Cerebellar nuclear complex (tissue), 1 donor: ENCODE measurements at regions not wholly inside any gene's neighbourhood (a gene's known extent, or its start where the extent isn't known, plus 50 kb on each side); places are given as distances from the start of the nearest gene placed in this dataset.
"Not testable (repeated sequence)": the region's sequence is repeated elsewhere in the genome, so short reads cannot be mapped to it uniquely, and the experiment has no call there.

ENCODE experiments used
- DNase-seq, 2 experiments: peaks; one replicate each; lab custom pipeline; 2025; lab: John Stamatoyannopoulos, UW

- DNase-seq = no peak
These were observed 132.6 kb upstream of the ASCC3 start for GRCh38 chr6:101013612-101014195.

GRCh38 chr6:101015541-101015940, 134.4 kb upstream of the ASCC3 start:
- DNase-seq = no peak

GRCh38 chr6:101016163-101016562, 135.0 kb upstream of the ASCC3 start:
- DNase-seq = no peak

- no peak for DNase-seq
These were observed 137.0 kb upstream of the ASCC3 start for GRCh38 chr6:101018157-101018556.

- DNase-seq = no peak
These were observed 140.4 kb upstream of the ASCC3 start for GRCh38 chr6:101021504-101021903.

GRCh38 chr6:101042966-101043365, 161.8 kb upstream of the ASCC3 start:
- no peak for DNase-seq

GRCh38 chr6:101058296-101058695, 177.2 kb upstream of the ASCC3 start:
- DNase-seq = no peak

GRCh38 chr6:101066481-101066880, 185.4 kb upstream of the ASCC3 start:
- DNase-seq = no peak

GRCh38 chr6:101069191-101069795, 188.2 kb upstream of the ASCC3 start:
- no peak for DNase-seq

- no peak for DNase-seq
These were observed 189.0 kb upstream of the ASCC3 start for GRCh38 chr6:101070044-101070608.

- no peak for DNase-seq
These were observed 196.2 kb upstream of the ASCC3 start for GRCh38 chr6:101077344-101077743.

GRCh38 chr6:101079696-101080270, 198.7 kb upstream of the ASCC3 start:
- no peak for DNase-seq

GRCh38 chr6:101080597-101080996, 199.5 kb upstream of the ASCC3 start:
- no peak for DNase-seq

- no peak for DNase-seq
These were observed 202.5 kb upstream of the ASCC3 start for GRCh38 chr6:101083533-101084175.

GRCh38 chr6:101085327-101085726, 204.2 kb upstream of the ASCC3 start:
- no peak for DNase-seq

GRCh38 chr6:101086473-101086872, 205.3 kb upstream of the ASCC3 start:
- DNase-seq = no peak

- no peak for DNase-seq
These were observed 207.5 kb upstream of the ASCC3 start for GRCh38 chr6:101088594-101088993.

GRCh38 chr6:101089640-101090039, 208.5 kb upstream of the ASCC3 start:
- no peak for DNase-seq

GRCh38 chr6:101090281-101090680, 209.2 kb upstream of the ASCC3 start:
- no peak for DNase-seq

- not testable (repeated sequence) for DNase-seq
These were observed 217.5 kb upstream of the ASCC3 start for GRCh38 chr6:101098605-101099004.

GRCh38 chr6:101102702-101103101, 221.6 kb upstream of the ASCC3 start:
- no peak for DNase-seq

- DNase-seq = no peak
These were observed 227.2 kb upstream of the ASCC3 start for GRCh38 chr6:101108286-101108685.

GRCh38 chr6:101110814-101111213, 229.7 kb upstream of the ASCC3 start:
- no peak for DNase-seq
